ENCODE measurements at regions not wholly inside any gene's neighbourhood (a gene's known extent, or its start where the extent isn't known, plus 50 kb on each side); places are given as distances from the start of the nearest gene placed in this dataset.

- DNase-seq (ENCODE audit: low spot score) = no peak
- H3K9me3 Mint-ChIP-seq (ENCODE audit: low read depth) = peaks cover 4% of the 10 kb centered on the region
- H3K27ac Mint-ChIP-seq (ENCODE audit: unreplicated experiment) = no peak overlapping the region
- peaks cover 2% of the 10 kb centered on the region for H3K36me3 Mint-ChIP-seq (ENCODE audit: low read depth)
- peaks cover 28% of the 10 kb centered on the region for H3K4me1 Mint-ChIP-seq (ENCODE audit: low read depth)
- H3K4me3 Mint-ChIP-seq (ENCODE audit: unreplicated experiment) = no peak overlapping the region
- TF ChIP-seq CTCF (IDR thresholded peaks at IDR 0.05) = no peak
- no peaks in the 10 kb centered on the region for H3K27me3 Mint-ChIP-seq (ENCODE audit: low read depth)
Observed at GRCh38 chr4:138107023-138107422, 135.1 kb downstream of the SLC7A11 start.

GRCh38 chr4:138105331-138105730, 136.8 kb downstream of the SLC7A11 start:
- no peak for DNase-seq (ENCODE audit: low spot score)
- no peak overlapping the region for H3K27ac Mint-ChIP-seq (ENCODE audit: unreplicated experiment)
- TF ChIP-seq CTCF (IDR thresholded peaks at IDR 0.05) = no peak
- H3K4me1 Mint-ChIP-seq (ENCODE audit: low read depth) = peaks cover 31% of the 10 kb centered on the region
- H3K27me3 Mint-ChIP-seq (ENCODE audit: low read depth) = no peaks in the 10 kb centered on the region
- H3K36me3 Mint-ChIP-seq (ENCODE audit: low read depth) = peaks cover 2% of the 10 kb centered on the region
- H3K4me3 Mint-ChIP-seq (ENCODE audit: unreplicated experiment) = no peak overlapping the region
- peaks cover 4% of the 10 kb centered on the region for H3K9me3 Mint-ChIP-seq (ENCODE audit: low read depth)

GRCh38 chr4:138104284-138104680, 137.9 kb downstream of the SLC7A11 start:
- no peak for DNase-seq (ENCODE audit: low spot score)
- no peak for TF ChIP-seq CTCF (IDR thresholded peaks at IDR 0.05)
- Mint-ChIP-seq H3K4me3 (ENCODE audit: unreplicated experiment) (no peak overlapping the region), H3K27me3 (ENCODE audit: low read depth) (no peaks in the 10 kb centered on the region), H3K9me3 (ENCODE audit: low read depth) (peaks cover 4% of the 10 kb centered on the region), H3K36me3 (ENCODE audit: low read depth) (peaks cover 2% of the 10 kb centered on the region), H3K27ac (ENCODE audit: unreplicated experiment) (no peak overlapping the region), H3K4me1 (ENCODE audit: low read depth) (peaks cover 38% of the 10 kb centered on the region)

GRCh38 chr4:138103597-138104283, 138.4 kb downstream of the SLC7A11 start:
- H3K9me3 Mint-ChIP-seq (ENCODE audit: low read depth) = peaks cover 3% of the 10 kb centered on the region

GRCh38 chr4:138099385-138099784, 142.8 kb downstream of the SLC7A11 start:
- DNase-seq (ENCODE audit: low spot score) = no peak
- peak overlapping the region; percentile 18 for H3K27ac Mint-ChIP-seq (ENCODE audit: unreplicated experiment)
- no peaks in the 10 kb centered on the region for H3K27me3 Mint-ChIP-seq (ENCODE audit: low read depth)
- H3K9me3 Mint-ChIP-seq (ENCODE audit: low read depth) = no peaks in the 10 kb centered on the region
- TF ChIP-seq CTCF (IDR thresholded peaks at IDR 0.05) = no peak
- H3K4me1 Mint-ChIP-seq (ENCODE audit: low read depth) = peaks cover 46% of the 10 kb centered on the region
- H3K36me3 Mint-ChIP-seq (ENCODE audit: low read depth) = no peaks in the 10 kb centered on the region
- H3K4me3 Mint-ChIP-seq (ENCODE audit: unreplicated experiment) = no peak overlapping the region

More at GRCh38 chr4:138103597-138104283, 138.4 kb downstream of the SLC7A11 start:
- peaks cover 2% of the 10 kb centered on the region for H3K36me3 Mint-ChIP-seq (ENCODE audit: low read depth)
- no peak for TF ChIP-seq CTCF (IDR thresholded peaks at IDR 0.05)
- H3K4me1 Mint-ChIP-seq (ENCODE audit: low read depth) = peaks cover 43% of the 10 kb centered on the region
- no peak overlapping the region for H3K4me3 Mint-ChIP-seq (ENCODE audit: unreplicated experiment)
- no peak overlapping the region for H3K27ac Mint-ChIP-seq (ENCODE audit: unreplicated experiment)
- no peak for DNase-seq (ENCODE audit: low spot score)
- H3K27me3 Mint-ChIP-seq (ENCODE audit: low read depth) = no peaks in the 10 kb centered on the region

Data from chondrocyte (in vitro differentiated cells).